ENCODE measurements at regions not wholly inside any gene's neighbourhood (a gene's known extent, or its start where the extent isn't known, plus 50 kb on each side); places are given as distances from the start of the nearest gene placed in this dataset.
"Not testable (repeated sequence)": the region's sequence is repeated elsewhere in the genome, so short reads cannot be mapped to it uniquely, and the experiment has no call there.

DNA sequence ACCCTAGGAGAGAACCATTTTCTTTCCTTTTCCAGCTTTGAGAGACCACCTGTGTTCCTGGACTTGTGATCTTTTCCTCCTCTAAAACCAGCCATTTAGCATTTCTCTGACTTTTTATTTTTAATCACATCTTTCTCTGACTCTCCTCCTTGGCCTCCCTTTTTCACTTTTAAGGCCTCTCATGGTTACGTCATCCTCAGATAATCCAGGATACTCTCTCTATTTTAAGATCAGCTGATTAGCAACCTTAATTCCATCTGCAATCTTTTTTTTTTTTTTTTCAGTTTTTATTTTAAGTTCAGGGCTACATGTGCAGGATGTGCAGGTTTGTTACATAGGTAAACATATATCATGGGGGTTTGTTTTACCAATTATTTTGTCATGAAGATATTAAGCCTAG, 54.0 kb downstream of the RFPL4B start:
- no peak for DNase-seq (ENCODE audit: low read depth in 2 of 3, low spot score in 2 of 3)

DNA sequence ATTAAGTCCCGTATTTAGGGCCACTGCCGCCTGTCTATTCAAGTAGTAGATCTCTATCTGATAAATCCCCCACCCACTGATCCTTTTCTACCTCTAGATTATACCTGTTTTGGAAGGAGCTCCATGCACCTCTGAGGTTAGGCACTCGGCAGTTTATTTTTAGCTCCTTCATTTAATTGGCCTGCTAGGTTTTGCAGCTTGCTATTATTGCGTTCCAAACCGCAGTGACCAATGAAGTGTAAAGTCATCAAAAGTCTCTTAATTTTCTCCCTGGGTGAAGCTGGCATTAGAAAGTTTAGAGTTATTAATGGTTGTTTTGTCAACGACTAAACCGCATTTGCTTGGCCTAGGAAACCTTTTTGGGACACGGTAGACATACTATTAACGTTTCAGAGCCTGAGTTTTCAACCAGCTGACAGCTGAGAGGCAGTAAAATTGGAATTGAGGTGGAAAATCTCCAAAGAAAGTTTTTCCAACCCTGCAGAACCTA, 60.0 kb downstream of the RFPL4B start:
- DNase-seq (ENCODE audit: low read depth in 2 of 3, low spot score in 2 of 3), result no peak

DNA sequence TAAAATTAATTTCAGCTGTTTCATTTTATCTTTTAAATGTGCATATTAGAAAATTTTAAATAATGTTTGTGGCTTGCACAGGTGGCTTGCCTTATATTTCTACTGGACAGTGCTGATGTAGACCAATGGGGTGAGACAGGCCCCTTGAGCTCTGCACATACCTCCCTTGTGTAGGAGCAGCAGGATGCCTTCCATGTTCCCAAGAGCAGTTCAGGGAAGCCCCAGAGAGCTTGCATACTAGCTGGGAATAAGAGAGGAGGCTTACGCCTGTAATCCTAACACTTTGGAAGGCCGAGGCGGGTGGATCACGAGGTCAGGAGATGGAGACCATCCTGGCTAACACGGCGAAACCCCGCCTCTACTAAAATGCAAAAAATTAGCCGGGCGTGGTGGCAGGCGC, 61.4 kb downstream of the RFPL4B start:
- no peak for DNase-seq (ENCODE audit: low read depth in 2 of 3, low spot score in 2 of 3)

DNA sequence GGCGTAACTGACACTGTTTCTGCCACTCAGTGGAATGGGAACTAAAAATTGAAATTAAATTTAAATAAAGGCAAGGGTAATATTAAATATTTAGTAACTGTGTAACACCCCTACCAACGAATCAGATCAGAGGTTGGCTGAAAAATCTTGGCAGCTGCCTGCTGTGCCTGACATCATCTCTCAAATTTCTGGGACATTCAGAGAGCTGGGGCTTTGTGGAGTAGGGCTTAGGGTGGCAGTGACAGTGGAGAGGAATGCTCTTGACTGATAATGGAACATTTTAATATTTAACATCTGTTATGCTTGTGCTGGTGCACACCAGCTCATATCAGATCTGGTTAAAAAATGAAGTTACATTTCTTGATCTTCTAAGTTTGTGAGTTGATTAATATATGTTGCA, 62.2 kb downstream of the RFPL4B start:
- DNase-seq (ENCODE audit: low read depth in 2 of 3, low spot score in 2 of 3), result no peak

DNA sequence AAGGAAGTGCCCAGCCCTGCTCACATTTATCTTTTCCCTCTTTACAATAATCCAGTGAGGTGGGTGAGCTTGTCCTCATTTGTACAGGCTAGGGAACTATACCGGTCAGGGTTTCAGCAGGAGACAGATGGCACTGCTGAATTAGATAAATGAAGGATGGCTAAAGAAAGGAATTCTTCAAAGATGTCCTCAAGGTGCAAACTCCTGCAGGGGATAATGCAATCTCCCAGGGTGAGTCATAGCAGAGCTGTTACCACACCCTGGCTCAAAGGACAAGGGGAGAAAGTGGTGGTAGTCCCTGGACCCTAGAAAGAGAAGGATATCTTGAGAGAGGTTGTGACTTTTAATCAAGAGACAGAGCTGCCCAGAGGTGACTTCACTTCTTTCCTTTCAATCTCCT, 66.7 kb downstream of the RFPL4B start:
- DNase-seq (ENCODE audit: low read depth in 2 of 3, low spot score in 2 of 3), result no peak

DNA sequence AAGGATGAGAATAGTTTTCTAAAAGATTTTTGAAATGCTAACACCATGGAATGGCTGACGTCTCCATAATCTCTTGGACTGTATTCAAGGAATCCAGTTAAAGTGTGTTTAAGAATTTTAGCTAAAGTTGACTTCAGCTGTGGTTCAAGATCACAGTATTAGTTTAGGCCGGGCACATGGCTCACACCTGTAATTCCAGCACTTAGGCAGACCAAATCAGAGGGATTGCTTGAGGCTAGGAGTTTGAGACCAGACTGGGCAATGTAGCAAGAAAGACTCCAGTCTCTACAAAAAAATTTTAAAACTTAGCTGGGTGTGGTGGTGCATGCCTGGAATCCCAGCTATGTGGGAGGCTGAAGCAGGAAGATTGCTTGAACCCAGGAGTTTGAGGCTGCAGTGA, 68.2 kb downstream of the RFPL4B start:
- no peak for DNase-seq (ENCODE audit: low read depth in 2 of 3, low spot score in 2 of 3)

DNA sequence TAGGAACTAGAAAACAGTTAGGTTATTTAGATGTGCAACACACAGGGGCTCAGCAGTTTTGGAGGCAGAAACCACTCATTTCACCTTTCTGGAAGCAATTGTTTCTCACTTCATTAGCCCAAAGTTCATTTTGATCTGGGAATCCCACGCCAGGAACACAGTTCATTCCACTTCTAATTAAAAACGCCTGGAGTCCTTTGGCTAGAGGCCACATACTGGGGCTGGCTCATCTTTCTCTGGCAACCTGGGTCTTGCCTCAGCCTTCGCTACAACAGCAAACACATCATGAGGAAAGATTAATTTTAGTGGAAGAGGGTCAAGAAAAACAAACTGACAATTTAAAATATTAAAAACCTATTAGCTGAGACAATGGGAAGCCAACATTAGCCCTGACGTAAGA, 69.7 kb downstream of the RFPL4B start:
- no peak for DNase-seq (ENCODE audit: low read depth in 2 of 3, low spot score in 2 of 3)

DNA sequence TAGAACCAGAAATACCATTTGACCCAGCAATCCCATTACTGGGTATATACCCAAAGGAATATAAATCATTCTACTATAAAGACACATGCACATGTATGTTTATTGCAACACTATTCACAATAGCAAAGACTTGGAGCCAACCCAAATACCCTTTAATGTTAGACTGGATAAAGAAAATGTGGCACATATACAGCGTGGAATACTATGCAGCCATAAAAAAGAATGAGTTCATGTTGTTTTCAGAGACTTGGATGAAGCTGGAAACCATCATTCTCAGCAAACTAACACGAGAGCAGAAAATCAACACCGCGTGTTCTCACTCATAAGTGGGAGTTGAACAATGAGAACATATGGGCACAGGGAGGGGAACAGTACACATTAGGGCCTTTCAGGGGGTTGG, 79.9 kb downstream of the RFPL4B start:
- not testable (repeated sequence) for DNase-seq (ENCODE audit: low read depth in 2 of 3, low spot score in 2 of 3)

DNA sequence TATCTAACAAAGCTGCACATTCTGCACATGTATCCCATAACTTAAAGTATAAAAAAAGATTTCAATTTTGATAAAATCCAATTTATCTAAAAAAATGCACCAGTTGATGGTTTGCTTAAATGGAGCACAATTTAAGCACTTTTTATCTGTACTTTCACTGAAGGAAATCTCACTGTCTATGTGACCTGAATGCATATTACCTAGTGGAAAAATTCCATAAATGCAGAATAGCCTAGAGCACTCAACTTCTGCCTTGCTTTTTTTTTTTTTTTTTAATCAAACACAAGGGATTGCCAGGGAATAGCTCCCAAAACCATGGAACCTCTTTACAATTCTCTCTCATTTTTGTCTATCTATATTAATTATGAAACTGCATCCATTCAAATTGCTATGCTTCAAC, 80.4 kb downstream of the RFPL4B start:
- DNase-seq (ENCODE audit: low read depth in 2 of 3, low spot score in 2 of 3), result no peak

DNA sequence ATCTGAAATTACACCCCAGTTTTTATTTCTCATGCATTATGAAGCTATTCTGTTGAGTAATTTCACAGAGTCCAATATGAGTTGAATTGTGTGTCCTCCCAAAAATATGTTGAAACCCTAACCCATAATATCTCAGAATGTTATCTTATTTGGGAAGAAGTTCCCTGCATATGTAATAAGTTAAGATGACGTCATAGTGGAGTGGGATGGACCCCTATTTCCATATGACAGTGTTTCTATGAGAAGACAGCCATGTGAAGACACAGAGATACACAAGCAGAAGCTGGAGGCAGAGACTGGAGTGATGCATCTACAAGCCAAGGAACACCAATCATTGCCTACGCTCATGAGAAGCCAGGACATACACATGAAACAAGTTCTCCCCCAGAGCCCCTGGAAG, 81.3 kb downstream of the RFPL4B start:
- DNase-seq (ENCODE audit: low read depth in 2 of 3, low spot score in 2 of 3), result no peak

DNA sequence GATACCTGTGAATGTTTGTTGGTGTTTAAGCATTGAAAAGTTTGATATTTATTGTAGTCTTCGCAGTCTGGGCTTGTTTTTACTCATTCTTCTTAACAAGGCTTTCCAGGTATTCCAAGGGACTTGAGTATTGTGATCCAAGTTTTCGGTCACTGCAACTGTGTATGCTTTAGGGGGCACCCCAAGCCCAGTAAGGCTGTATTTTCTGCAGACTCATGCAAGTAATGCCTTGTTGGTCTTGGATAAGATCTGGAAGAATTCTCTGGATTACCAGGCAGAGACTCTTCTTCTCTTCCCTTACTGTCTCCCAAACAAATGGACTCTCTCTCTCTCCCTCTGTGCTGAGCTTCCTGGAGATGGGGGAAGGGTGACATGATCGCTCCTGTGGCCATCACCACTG, 82.1 kb downstream of the RFPL4B start:
- DNase-seq (ENCODE audit: low read depth in 2 of 3, low spot score in 2 of 3), result no peak

DNA sequence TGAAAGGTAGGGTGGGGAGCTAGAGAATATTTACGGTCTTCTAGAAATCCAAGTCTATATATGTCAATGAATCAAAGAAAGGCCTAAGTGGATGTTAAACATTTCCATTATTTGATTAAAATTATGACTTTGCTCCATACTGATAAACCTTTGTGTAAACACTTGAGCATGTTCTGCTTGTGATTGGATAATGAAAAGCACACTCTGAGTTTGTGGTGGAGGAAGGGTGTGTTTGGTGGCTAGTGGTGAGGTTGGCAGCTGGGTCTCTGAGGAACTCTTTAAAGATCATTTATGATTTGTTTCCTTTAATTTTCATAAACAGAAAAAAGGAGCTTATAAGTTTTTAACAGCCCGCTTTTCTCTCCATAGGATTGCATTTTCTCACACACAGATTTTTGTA, 84.7 kb downstream of the RFPL4B start:
- DNase-seq (ENCODE audit: low read depth in 2 of 3, low spot score in 2 of 3), result no peak

DNA sequence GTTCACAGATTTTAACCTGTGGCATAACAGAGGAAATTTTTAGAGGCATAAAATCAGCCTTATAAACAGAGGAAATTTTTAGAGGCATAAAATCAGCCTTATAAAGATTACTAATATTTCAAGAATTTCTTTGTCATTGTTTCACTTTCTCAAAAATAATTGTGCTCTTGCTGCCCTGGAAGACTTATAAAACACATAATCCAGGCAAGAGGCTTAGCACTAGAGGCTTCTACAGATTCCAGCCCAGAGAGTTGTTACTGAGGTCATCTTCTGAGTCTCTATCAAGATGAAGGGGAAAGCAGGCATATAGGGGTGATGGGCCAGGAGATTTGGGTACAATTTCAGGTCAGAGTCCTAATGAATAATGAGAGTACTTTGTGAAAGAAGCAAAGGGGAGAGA, 85.7 kb downstream of the RFPL4B start:
- no peak for DNase-seq (ENCODE audit: low read depth in 2 of 3, low spot score in 2 of 3)

DNA sequence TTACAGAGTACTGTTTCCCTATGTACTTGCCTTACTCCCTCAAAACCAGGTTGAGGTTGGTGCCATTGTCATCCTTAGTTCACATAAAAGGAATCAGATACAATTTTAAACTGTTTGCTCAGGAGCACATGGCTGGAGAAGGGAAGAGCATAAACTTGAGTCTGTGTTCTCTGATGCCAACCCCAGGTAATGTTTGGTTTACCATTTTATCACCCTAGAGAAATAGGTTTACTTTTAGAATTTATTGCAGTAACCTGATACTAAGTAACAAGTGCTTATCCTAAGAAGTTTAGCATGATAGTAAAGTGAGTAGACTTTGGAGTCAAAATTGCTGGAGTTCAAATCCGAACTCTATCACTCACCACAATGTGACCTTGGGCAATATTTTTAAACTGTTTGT, 86.3 kb downstream of the RFPL4B start:
- no peak for DNase-seq (ENCODE audit: low read depth in 2 of 3, low spot score in 2 of 3)

DNA sequence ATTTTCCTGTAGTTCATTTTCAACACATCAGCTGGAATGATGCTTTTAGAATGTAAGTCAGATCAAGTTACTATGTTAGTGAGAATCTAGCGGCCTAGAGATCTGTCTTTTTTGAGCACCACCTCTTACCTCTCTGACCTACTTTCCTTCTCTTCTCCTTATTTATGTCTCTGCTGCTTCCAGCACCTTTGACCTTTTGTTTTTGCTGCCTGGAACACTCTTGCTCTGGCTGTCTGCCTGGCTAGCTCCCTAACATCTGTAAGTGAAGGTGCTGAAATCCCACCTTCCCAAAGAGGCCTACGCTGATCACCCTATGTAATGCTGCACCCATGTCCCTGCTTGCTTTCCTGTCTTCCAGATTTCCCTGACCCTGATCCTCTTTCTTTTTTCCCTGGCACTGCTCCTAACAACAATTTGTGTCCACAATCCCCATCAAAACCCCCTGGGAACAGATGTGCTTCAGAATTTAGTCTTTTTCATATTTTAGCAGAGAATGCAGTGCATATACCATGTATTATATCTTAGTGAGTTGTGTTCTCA, 87.8 kb downstream of the RFPL4B start:
- DNase-seq (ENCODE audit: low read depth in 2 of 3, low spot score in 2 of 3), result no peak

DNA sequence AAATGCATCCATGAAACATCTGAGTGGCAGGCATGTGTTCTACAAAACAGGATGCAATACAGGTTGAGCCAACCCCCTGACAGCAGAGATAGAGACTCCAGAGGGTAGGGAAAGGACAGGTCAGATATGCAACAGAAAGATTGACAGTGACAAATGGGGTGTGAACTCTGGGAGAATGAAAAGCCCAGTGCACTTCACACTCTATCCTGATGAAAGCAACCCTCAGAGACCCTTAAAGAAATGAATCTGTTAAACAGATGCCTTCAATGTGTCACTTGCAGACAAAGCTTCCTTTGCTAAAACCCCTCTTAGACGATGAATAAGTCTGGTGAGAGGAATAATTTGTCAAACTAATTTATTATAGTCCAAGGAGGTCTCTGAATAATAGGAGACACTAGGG, 89.9 kb downstream of the RFPL4B start:
- no peak for DNase-seq (ENCODE audit: low read depth in 2 of 3, low spot score in 2 of 3)

DNA sequence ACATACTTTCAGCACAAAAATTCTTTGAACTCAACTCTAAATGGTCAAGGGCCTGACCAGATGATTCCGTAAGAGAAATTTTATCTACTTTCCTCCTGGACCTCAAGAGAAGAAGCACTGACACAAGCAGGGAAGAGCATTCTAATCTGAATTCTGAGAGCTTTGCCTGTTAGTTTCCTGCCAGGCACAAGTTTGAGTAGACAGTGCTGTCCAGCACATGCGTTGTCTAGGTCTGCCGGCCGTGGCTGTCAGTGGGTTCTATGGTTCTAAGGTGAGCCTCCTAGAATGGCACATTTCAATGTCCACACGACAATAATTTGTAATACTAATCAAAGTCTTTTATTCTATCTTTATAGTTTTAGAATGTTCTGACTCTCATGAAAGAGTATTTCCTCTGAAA, 91.9 kb downstream of the RFPL4B start:
- no peak for DNase-seq (ENCODE audit: low read depth in 2 of 3, low spot score in 2 of 3)

DNA sequence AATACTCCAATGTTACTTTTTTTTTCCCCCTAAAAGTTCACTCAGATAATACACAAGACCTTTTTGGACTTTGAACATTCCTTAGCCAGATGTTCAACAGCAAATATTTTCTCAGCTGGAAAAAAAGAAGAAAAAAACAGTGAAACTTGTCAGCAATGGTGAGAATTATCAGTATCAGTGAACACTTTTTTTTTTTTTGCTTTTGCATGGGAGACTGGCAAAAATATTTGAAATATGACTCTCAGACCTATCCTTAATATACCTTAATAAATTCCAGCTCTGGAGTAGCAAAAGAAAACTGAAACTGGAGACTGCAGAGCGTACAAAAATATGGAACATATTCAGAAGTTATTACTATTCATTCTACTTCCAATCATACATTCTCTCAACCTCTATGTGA, 92.3 kb downstream of the RFPL4B start:
- DNase-seq (ENCODE audit: low read depth in 2 of 3, low spot score in 2 of 3), result no peak

DNA sequence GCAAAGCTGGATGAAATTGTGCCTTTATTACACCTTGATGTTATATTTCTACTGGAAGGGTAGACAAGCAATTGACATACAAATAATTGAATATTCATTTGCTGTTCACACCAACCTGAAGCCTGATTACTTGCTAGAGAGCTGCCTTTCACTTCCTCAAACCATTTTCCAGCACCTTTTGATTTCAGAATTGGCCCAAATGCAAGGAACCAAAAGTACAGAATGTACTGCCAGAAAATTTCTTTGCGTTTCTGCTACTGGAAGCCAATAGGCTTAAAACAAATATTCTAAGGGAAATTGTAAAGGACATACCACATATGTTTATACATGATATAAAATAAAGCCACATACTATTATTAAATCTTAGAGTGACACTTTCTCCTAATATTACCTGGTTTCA, 94.5 kb downstream of the RFPL4B start:
- DNase-seq (ENCODE audit: low read depth in 2 of 3, low spot score in 2 of 3), result no peak

DNA sequence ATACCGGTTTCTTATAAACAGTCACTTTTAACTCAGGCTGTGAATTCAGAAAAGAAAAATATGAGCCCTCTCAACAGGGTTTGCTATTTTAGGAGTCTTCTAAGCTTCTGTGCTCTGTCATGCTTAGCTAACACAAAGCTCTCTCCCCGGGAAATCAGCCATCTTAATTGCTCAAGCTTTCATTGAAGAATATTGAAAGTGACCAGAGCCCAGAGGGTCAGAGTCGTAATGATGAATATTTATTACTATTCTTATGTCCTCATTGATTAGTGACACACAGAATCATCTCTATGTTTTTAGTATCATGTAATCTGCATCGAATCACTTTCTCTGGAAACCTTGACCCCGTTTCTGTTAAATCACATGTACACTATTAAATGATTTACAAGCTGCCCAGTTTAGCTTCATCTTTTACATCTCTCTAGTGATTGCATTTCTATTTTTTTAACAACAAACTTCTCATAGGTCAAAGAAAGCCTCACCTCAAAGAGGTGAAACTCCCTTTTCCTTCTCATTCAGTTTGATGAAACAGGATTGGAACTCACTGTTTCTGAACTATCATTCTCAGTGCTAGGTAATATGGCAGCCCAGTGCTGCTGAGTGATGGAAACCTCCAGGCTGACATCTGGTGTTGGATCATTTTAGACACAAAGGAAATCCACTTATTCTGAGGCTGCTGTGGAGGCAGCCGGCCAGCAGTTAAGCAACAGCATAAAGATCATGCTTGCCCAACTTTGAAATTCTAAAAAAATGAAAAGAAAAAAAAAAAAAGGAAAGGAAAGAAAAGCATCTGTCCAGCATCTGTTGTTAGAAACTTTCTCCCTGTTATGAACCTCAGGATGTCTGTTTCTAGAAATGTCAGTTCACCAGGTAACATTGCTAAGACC, 96.3 kb downstream of the RFPL4B start:
- no peak for DNase-seq (ENCODE audit: low read depth in 2 of 3, low spot score in 2 of 3)

DNA sequence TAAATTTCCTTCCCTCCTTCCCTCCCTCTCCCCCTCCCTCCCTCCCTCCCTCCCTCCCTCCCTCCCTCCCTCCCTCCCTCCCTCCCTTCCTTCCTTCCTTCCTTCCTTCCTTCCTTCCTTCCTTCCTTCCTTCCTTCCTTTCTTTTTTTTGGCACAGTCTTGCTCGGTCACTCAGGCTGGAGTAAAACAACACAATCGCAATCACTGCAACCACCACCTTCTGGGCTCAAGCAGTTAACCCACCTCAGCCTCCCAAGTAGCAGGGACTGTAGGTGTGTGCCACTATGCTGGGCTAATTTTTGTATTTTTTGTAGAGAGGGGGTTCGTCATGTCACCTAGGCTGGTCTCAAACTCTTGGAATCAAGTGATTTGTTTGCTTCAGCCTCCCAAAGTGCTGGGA, 101.7 kb downstream of the RFPL4B start:
- not testable (repeated sequence) for DNase-seq (ENCODE audit: low read depth in 2 of 3, low spot score in 2 of 3)

DNA sequence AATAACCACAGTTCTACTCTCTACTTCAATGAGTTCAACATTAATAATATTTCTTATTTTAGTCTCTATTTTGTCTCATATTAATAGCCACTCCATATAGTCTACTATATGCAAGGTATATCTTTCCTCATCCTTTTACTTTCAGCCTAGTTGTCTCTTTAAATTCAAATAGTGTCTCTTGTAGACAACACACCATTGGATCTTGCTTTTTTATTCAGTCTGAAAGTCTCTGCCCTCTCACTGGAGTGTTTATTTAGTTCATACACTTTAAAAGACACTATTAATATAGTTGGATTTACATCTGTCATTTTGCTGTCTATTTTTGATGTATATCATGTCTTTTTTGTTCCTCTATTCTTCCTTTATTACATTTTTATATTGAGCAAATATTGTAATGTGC, 103.5 kb downstream of the RFPL4B start:
- no peak for DNase-seq (ENCODE audit: low read depth in 2 of 3, low spot score in 2 of 3)

DNA sequence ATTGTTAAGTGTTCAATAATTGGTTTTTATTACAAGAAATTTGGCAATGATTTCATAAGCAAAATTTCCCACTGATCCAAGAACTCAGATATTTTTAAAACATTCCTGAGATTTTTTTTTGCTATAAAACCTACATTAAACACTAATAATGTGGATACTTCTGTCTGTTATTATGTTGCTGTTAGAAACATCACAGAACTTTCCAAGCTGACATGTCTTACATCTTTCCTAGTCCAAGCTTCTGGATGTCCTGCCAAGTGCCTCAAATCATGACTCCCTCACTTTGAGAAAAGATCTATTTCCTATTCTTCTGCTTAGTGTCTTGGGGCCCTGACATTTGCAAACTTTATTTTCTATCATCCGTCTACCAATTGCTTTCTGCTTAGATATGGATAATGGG, 110.8 kb downstream of the RFPL4B start:
- no peak for DNase-seq (ENCODE audit: low read depth in 2 of 3, low spot score in 2 of 3)
